Activated naive CD4-positive, alpha-beta T cell (primary cell): ENCODE measurements at regions not wholly inside any gene's neighbourhood (a gene's known extent, or its start where the extent isn't known, plus 50 kb on each side); places are given as distances from the start of the nearest gene placed in this dataset.
"Not testable (repeated sequence)": the region's sequence is repeated elsewhere in the genome, so short reads cannot be mapped to it uniquely, and the experiment has no call there.

Source experiments
- DNase-seq, 4 experiments: peaks; one replicate each; lab custom pipeline; 2025; lab: John Stamatoyannopoulos, UW

DNA sequence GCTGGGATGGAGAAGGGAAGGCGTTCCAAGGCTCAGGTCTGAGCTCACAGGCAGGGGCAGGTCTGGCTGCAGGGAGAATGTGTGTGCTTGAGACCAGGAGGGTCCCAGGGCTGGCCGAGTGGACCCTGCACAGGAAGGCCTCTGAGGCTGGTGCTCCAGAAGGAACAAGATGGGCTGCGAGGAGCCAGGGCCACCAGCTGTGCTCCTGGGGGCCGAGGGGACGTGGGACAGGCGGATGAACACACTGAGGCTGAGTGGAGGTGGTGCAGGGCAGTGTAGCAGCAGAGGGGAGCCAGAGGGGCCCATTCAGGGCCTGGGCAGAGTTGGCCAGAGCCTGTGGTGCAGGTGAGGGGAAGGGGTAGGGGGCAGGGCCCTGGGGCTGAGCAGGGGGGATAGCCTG is 249.7 kb downstream of the TMEM121 start:
- not testable (repeated sequence) for DNase-seq

DNA sequence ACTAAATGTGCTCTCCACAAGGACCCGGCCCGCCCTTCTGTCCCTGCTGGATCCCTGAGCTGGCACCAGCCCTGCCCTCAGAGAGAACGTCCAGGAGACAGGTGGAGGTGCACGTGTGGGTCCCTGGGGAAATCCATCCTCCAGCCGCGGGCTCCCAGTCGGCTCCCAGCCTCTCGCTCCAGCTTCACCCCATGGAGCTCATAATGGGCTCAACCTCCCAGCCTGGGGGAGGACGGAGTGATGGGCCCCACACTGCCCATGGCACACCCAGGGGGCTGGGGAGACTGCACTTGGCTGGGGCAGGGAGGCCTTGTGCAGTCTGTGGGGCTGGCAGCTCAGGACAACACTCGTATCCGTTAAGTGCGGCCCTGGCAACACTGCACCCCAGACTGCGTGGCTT is 250.5 kb downstream of the TMEM121 start:
- no peak for DNase-seq

DNA sequence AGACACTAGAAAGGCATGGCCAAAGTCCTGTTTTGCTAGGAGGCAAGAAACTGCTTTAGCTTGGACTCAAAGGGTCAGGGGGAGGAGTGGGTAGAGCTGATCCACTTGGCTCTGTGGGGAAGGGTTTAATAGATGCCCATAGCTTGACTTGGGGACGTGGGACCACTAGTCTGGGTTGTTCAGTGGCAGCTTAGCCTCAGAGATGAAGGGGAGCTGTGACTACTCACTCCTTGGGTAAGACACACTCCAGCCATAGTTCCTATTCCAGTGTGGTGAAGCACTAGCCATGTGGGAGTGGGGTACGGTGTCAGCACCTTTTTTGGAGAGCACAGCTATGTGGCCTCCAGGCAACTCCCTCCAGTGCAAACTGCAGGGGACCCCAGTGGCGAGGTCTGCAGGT is 257.3 kb downstream of the TMEM121 start:
- DNase-seq = no peak

DNA sequence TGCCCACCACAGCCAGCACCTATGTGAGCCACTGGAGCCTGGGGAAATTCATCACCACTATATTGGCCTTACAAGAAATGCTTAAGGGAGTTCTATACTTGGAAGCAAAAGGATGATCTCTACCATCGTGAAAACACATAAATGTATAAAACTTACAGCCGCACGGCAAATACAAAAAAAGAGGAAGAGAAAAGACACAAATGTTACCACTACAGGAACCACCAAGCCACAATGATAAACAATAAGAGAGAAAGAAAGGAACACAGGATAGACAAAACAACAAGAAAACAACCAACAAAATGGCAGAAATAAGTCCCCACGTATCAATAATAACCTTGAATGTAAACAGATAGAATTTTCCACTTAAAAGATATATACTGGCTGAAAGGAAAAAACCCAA is 267.5 kb downstream of the TMEM121 start:
- DNase-seq = no peak

DNA sequence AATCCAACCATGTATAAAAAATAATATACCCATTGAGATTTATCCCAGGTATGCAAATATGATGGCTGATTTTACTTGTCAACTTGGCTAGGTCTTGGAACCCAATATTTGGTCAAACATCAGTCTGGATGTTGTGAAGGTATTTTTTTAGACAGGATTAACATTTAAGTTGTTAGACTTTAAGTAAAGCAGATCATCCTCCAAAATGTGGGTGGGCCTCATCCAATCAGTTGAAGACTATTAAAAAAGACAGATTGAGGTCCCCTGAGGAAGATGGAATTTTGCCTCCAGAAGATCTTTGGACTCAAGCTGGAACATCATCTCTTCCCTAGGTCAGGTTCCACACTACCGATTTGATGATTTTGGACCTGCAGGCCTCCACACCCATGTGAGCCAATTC is 271.2 kb downstream of the TMEM121 start:
- DNase-seq = no peak

DNA sequence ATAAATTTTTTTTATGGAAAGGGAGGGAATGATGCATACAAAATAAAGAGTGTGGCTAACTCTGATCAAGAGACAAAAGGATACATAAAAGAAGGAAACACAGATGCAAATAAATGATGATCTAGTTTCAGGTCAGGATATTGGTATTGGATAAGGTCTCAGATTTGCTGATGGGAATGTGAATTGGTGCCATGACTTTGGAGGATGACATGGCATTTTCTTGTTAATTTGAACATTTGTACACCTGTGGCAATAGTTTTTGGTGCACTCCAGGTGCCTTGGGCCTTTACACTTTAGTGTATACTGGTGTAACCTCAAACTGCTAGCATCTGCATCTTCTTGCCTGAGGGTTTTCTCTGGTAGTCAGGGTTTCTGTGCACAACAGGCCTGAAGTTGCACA is 279.3 kb downstream of the TMEM121 start:
- DNase-seq = no peak

DNA sequence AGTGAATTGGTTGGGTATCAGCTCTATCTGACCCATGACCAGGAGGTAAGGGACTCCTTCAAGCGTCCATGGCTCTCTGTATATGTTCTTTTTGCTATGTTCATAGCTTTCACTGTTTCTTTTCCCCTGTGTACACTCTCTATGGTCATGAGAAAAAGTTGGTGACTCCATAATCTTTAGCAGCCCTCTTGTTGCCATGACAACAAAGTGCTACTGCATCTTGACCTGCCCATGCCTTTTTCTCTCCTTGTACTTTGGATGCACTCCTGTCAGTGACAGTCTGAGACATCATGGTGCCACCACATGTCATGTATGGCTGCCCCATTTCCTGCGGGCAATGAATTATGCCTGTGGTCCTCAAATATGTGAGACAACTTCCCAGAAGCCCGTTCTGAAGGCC is 280.2 kb downstream of the TMEM121 start:
- no peak for DNase-seq

DNA sequence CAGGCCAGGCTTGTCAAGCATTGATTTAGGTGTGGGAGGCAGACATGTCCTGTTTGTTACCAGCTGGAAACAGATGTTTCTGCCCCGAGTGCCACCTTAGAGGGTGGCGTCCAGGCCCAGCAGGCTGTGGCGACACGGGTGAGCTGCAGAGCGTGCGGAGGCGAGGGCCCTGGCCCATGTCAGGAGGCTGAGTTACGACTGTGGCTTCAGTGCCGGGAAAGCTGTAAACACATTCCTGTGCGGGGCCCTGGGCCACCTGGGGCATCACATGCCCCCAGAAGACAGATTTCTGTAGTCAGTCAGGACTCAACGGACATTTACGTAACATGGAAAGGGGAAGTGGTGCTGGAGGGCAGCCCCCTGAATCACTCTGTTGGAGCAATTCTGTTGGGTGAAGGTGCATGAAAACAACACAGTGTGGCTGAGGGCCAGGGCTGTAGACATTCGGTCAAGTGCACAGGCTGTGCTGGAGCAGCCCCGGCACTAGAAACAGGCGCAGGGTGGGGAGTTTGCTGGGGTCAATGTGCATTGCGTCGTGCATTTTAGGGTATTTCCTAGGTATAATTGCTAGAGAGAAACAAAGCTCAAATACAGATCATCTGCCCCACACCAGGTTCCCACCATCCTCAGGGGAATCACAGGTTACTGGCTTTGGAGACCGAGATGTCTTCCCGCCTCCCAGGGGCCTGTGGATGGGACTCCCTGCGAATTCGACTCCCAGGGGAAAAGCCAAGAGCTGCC is 291.8 kb downstream of the TMEM121 start:
- DNase-seq = no peak

DNA sequence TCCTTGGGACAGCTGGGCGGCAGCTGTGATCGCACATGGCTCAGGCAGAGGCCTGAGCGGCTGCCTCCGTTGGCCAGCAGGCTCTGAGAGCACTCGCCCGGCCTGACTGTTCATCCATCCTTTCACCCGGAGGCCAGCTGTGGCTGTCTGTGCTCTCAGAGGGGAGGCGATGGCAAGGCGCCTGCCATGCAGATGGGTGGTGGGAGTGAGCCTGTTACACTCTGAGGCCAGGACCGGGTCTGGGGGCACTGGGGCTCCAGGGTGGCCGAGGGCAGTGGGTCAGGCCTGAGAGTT is 292.3 kb downstream of the TMEM121 start:
- DNase-seq = no peak

DNA sequence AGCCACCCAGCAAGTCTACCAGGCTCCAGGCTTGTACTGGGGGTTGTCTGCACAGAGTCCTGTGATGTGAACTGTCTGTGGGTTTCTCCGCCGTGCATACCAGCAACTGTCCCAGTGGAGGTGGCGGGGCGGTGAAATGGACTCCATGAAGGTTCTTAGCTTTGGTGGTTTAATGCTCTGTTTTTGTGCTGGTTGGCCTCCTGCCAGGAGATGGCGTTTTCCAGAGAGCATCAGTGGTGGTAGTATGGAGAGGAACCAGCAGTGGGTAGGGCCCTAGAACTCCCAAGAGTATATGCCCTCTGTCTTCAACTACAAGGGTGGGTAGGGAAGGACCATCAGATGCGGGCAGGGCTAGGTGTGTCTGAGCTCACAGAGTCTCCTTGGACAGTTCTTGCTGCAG is 303.8 kb downstream of the TMEM121 start:
- no peak for DNase-seq

DNA sequence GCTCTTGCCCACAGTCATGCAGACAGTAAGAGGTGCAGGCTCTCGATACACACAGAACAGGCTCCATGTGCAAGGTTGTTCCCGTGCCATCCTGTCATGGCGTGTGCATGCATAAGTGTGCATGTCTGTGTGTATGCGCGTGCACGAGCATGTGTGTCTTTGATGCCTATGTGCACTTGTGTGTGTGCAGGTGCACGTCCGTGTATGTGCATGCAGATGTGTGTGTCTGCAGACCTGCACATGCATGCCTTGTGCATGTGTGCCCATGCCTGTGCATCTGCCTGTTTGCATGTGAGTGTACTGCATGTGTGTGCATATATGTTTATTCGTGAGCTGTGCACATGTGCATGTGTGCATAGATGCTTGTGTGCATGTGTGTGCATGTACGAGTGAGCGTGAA is 309.8 kb downstream of the TMEM121 start:
- no peak for DNase-seq

DNA sequence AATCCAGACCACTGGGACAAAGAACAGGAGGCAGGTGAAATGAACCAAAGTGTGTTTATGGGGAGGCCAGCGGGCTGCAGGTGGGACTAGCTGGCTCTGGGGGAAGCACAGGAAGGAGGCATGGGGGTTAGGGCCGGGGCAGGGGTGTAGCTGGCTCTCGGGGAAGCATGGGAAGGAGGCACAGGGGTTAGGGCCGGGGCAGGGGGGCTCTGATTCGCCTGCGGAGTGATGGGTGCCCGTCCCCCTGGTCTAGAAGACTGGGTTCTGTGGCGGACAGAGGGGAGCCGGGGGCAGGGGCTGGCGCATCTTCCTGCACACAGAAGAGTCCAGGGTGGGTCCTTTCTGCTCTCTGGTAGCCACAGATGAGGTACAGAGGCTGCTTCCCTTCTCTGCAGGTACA is 310.3 kb downstream of the TMEM121 start:
- DNase-seq = no peak

DNA sequence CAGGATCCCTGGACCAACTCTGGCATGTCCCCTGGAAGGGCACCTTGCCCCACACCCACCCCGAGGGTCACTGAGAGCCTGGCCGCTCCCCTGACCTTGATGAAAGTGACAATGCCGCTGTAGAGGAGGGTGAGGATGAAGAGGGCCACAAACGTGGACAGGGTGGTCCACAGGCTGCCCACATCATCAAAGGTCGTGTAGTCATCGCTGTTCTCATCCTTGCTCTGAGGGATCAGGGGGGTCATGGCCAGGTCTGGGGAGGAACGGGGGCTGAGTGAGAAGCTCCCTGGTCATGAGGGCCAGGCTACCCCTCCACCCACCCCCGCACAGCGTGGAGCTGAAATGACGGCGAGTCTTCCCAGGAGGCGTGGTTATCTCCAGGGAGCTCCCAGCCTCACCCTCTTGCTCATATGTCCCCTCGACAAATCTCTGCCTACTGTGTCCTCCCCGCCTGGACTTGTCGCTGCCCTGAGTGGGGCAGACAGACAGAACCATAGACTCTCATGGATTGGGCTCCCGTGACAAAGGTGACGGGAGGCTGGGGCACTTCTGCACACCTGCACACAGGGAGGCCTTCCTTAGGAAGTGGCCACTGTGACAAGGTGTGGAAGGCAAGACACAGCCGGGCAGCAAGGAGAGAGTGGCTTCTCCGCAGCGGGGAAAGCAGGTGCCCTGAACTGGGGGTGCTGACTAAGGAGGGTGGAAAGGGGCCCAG is 311.1 kb downstream of the TMEM121 start:
- no peak for DNase-seq

DNA sequence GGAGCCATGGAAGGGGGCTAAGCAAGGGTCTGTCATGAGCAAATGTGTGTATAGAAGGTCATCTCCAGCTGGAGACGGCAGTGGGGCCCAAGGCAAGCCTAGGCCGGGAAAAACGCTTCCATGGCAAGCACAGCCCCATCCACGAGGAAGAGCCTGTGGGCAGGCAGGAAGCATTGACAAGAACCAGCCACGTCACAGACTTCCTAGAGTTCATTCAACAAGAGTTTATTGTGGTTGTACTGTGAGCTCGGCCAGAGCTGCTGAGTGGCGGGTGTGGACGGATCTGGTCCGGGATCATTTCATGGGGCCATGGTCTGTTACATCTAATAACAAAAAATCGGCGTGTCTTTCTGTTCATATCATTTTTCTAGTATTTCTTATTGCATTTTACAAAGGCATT is 311.7 kb downstream of the TMEM121 start:
- no peak for DNase-seq

DNA sequence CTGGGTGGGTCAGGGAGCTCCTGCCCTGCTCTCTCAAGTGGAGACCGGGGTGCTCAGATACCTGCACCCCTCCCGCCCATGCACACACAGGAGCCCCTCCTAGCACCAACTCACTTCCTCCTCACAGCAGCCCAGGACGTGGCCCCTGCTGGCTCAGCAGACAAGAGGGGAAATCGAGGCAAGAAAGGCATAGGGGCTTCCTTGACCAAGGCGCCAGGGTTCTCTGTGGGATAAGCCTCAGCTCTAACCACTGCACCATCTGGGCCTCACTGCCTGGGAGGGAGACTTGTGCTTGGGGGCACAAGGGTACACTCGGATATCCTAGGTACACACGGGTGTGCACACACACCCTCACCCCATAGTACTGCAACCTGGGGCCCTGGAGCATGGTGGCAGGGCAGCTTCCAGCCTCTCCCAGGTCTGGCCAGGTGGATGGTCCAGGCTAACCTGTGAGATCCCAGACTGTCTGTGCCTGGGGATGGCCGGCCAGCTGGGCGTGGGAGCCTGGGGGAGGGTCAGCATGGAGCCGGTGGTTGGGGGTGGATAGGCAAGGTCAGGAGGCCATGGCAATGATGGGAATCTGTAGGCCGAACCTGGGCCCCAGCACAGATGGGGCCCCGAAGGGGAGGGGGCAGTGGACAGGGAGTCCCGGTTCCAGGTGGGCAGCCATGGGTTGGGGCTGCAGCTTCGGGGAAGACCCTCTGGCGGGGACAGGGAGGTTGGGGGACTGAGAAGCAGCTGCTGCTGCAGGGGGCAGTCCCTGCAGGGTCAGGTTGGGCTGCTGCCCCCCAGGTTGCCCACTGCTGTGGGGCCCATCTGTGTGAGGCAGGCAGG is 312.4 kb downstream of the TMEM121 start:
- no peak for DNase-seq

DNA sequence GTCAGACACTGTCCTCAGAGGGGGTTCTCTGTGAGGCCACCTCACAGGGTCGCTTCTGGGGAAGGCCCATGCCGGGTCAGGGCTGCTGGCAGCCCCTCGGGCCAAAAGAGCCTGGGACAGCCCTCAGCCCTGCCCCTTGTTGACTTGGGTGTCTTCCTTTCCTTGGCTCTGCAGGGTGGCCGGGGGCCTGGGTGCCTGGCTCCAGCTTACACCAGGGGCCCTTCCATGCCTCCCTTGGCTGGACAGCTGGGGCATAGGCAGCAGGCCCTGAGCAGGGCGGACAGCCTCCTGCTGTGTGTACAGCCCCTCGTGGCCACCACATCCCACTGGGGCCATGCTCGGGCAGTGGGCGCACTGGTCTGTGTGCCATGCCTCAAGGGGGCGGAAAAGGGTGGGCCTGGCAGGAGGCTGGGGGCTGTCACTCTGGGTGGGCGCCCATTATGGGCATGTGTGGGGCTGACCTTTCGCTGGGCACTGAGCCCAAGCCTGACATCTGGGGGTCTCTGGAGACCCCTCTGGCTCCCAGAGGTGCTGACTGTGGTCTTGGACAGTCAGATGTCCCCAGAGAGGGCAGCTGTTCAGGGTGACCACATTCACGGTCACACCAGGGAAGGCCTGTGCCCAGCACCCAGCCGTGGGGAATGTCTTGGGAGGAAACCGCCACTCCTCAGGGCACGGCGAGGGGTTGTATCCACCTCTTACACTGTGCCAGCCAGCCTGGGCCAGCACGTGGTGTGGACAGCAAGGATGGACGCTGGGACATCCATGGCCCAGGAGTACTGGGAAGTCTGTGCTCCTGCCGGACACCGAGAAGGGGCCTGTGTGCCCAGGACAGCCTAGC is 313.3 kb downstream of the TMEM121 start:
- no peak for DNase-seq

DNA sequence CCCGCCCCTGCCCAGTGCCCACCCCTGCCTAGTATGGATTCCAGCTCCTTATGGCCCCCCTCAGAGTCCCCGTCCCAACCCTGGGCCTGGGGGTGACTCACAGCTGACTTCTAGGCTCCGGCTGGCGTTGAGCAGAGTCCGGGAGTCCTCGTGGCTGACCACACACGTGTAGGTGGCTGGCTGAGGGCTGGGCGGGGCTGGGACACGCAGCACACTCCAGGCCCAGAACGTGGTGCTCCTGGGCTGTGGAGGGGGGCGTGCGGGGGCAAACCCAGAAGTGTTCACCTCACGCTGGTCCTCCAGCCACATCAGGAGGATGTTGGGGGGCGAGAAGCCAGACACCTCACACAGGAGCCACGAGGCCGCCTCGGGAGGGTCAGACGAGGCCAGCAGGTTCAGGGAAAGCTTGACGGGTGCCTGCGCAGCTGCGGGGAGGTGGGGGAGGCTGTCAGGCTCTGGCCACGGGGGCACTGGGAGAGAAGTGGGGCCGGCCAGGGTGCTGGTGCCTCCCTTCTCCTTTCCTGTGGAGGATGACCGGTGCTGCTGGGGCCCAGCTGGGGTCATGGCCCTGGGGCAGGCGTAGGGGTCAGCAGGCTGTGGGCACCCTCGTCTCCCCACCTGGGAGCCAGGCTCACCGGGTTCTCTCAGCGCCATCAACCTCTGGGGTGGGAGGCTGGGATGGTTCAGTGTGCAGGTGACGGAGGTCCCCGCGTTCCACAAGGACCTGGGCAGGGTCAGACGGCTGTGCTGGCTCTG is 314.1 kb downstream of the TMEM121 start:
- no peak for DNase-seq

DNA sequence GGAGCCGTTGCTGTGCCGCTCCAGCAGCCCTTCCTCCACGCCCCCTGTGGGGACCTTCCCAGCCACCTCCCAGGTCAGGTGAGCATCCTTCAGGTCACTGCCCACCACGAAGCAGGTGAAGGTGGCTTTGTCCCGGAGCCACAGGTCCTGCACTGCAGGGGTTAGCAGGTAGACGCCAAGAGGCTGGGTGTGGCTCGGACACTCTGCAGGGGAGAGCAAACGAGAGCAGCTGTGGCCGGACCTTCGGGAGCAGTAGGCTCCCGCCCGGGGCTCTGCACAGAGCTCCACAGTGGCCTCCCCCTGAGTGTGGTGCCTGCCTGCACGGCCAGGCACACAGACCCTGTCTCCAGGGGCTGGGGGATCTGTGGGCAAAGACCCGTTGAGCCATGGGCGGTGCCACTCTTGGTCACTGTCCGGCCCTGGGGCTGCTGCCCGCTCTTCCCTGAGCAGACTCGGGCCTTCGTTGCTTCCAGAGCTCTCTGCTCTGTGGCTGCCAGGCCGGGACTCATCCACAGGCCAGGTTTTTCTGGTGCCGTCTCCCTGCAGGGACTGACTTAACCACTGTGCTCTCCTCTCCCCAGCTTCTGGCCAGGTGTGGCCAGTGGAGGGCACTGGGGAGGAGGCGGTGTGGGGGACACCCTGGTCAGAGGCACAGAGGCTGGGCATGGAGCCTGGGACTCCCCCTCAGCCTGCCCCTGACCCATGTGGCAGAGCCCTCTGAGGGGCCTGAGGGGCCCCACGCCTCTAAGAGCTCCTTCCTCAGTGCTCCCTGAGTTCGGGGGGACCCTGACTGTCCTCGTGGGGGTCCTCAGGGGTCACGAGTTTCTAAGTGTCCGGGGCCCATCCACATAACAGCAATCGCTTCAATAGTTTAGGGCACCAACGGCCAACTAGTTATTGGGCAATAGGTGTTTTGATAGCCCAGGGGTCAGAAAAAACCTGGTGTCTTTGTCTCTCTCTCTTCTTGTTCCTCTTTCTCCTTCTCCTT is 314.9 kb downstream of the TMEM121 start:
- DNase-seq = no peak

DNA sequence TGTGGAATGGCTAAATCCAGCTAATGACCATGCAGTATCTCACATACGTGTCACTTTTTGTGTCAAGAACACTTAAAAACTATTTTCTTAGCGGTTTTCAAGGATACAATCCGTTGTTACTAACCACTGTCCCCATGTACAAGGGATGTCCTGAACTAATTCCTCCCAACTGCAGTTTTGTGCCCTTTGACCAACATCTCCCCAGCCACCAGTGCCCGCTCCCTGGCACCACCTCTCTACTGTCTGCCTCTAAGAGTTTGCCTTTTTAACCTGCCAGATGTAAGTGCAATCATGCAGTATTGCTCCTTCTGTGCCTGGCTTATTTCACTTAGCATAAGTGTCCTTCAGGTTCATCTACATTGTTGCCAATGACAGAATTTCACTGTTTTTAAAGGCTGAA is 315.7 kb downstream of the TMEM121 start:
- no peak for DNase-seq

DNA sequence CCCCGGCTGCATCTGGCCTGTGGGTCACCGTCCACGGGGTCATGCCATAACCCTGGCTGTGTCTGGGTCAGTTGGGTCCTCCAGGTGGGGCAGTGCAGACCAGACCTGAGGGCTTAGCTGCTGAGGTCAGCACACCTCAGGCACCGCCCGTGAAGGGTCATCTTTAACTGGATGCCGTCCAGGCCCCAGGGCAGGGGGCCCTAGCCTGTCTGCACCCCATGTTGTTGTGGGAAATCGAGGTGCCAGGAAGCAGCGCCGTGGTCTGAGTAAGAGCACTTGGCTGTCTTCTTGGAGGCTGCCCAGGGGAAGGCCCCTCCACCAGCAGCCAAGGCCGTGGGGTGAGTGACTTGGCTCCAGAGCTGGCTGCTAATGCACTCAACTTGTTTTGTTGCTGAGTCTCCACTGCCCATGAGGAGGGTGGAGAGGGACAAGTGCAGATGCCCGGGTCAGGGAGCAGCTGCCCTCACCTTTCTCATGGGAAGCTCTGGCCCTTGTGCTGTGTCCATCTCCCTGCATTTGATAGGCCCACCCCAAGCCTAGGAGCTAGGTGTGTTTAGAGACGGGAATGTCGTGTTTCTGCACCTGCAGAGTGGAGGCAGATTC is 317.2 kb downstream of the TMEM121 start:
- no peak for DNase-seq
